Activated B cell treated with CpG ODN at 0.5 μM for 24 hours (primary cell): ENCODE measurements at regions not wholly inside any gene's neighbourhood (a gene's known extent, or its start where the extent isn't known, plus 50 kb on each side); places are given as distances from the start of the nearest gene placed in this dataset.

Experiments used
- ATAC-seq: fragments of 200-7000 bp; cut with Tn5 transposase; one replicate; pipeline ENCODE4 v1.10.0; 2021; ENCODE audit warnings: low read depth, mild to moderate bottlenecking, moderate library complexity
- CTCF ChIA-PET: fragments of 350-600 bp; sonication (Branson Sonifier 250); formaldehyde crosslinking; loops from one replicate; lab custom pipeline; 2021; ENCODE audit warnings: antibody characterized with exemption; lab: Charles Lee
- POLR2A ChIA-PET: fragments of 350-600 bp; sonication (Branson Sonifier 250); formaldehyde crosslinking; loops from one replicate; lab custom pipeline; 2021; ENCODE audit warnings: antibody characterized with exemption; lab: Charles Lee
- DNase-seq: peaks from one replicate; pipeline ENCODE4 v3.0.0; 2022
- H3K27ac Mint-ChIP-seq: one replicate; pipeline ENCODE4 v1.8.0; 2020; ENCODE audit warnings: mixed read lengths
- H3K27me3 Mint-ChIP-seq: one replicate; pipeline ENCODE4 v1.8.0; 2021; ENCODE audit warnings: mixed read lengths
- H3K36me3 Mint-ChIP-seq: one replicate; pipeline ENCODE4 v1.8.0; 2021; ENCODE audit warnings: low read depth, mixed read lengths
- H3K4me1 Mint-ChIP-seq: one replicate; pipeline ENCODE4 v1.8.0; 2021; ENCODE audit warnings: mixed read lengths
- H3K4me3 Mint-ChIP-seq: one replicate; pipeline ENCODE4 v1.8.0; 2020; ENCODE audit warnings: mild to moderate bottlenecking, mixed read lengths
- H3K9me3 Mint-ChIP-seq: one replicate; pipeline ENCODE4 v1.8.0; 2020; ENCODE audit warnings: mixed read lengths
- CTCF ChIP-seq: fragments of 200-600 bp; IDR thresholded peaks from one replicate; pipeline ENCODE4 v1.8.0; 2022; ENCODE audit warnings: antibody characterized with exemption, mild to moderate bottlenecking
- intact Hi-C: fragments of 100-400 bp; cut with micrococcal nuclease; formaldehyde crosslinking; loops from one replicate; pipeline ENCODE4 v1.15.1; 2024

DNA sequence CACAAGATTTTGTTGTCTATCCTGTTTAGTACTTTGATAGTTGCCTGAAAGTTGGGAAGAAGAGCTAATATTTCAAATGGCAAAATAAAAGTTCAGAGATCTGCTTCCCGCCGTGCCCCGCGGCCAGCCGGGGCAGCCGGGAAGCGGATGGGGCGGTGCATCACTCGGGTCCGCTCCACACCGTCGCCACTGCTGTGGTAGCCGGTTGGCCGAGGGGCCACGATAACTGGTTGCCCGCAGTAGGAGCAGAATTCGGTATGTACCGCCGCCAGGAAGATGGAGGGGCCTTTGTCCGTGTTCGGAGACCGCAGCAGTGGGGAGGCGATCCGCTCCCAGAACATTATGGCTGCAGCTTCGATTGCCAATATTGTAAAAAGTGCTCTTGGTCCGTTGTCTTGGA lies 427.2 kb upstream of the PDE3A start:
- Mint-ChIP-seq H3K27ac (no peak overlapping the region), H3K36me3 (no peaks in the 10 kb centered on the region), H3K4me1 (no peaks in the 10 kb centered on the region), H3K4me3 (no peak overlapping the region), H3K9me3 (peaks cover 3% of the 10 kb centered on the region), H3K27me3 (no peaks in the 10 kb centered on the region)
- intact Hi-C loops = no loop called here
- ChIA-PET POLR2A (no interaction called here), CTCF (no interaction called here)
- no peak for TF ChIP-seq CTCF
- DNase-seq (no peak), ATAC-seq (no peak)

DNA sequence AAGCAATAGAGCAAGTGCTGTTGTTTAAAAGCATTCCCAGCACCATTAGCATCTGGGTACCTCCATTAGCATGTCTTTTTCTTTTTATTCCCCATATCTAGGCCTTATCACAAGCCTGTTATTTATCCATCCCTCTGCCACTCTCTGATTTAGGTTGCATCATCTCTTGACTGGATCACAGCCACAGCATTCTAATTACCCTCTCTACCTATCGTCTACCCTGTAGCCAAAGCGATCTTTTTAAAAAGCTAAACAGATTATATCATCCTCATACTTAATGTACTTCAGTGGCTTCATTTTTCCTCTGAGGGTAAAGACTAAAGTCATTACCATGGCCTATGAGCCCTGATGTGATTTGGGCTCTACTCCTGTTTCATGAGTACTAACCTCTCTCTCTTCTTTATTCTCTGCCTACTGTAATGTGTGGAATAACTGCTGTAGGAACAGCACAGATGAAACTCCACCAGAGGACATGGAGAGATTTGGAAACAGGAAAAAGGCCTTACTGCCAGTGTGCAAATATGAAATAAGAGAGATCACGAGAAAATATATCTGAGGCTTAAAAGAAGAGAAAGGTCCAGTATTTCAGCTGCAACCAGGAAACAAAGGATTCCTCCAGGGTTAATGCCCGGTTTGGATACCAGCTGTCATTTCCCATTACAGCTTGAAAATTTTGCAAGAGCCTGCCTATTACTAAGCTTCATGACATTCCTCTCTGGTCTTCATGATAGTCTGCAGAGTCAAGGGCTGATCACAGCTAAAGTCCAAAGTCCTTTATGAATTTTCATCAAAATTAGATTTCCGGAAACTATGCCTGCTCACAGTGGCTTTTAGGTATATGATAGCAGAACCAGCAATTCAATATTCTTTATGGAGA lies 422.5 kb upstream of the PDE3A start:
- POLR2A ChIA-PET = no interaction called here
- no peaks in the 10 kb centered on the region for H3K4me1 Mint-ChIP-seq
- H3K4me3 Mint-ChIP-seq = no peak overlapping the region
- H3K36me3 Mint-ChIP-seq = no peaks in the 10 kb centered on the region
- ATAC-seq (no peak), DNase-seq (no peak)
- TF ChIP-seq CTCF = no peak
- CTCF ChIA-PET = no interaction called here
- H3K27ac Mint-ChIP-seq = no peak overlapping the region
- H3K27me3 Mint-ChIP-seq = no peaks in the 10 kb centered on the region
- peaks cover 8% of the 10 kb centered on the region for H3K9me3 Mint-ChIP-seq
- intact Hi-C loops = no loop called here

DNA sequence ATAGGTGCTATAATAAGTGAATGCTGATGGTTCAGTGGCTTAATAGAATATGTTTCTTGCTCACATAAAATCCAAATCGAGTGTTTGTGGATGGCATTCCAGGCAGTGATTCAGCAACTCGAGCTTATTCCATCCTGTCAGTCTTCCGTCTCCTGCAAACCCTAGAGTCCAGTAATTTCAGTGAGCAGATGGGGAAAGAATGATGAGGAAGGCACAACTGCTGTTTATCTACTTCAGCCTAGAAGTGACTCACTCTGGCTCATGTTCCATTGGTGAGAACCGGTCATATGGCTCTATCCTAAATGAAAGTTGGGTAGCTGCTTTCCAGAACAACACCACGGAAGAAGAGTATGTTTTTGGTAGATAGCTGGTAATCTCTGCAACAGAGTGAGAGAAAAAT lies 421.8 kb upstream of the PDE3A start:
- H3K4me3 Mint-ChIP-seq = no peak overlapping the region
- peaks cover 8% of the 10 kb centered on the region for H3K9me3 Mint-ChIP-seq
- POLR2A ChIA-PET = no interaction called here
- TF ChIP-seq CTCF = no peak
- DNase-seq (no peak), ATAC-seq (no peak)
- H3K27ac Mint-ChIP-seq = no peak overlapping the region
- no peaks in the 10 kb centered on the region for H3K36me3 Mint-ChIP-seq
- H3K4me1 Mint-ChIP-seq = no peaks in the 10 kb centered on the region
- CTCF ChIA-PET = no interaction called here
- no peaks in the 10 kb centered on the region for H3K27me3 Mint-ChIP-seq
- intact Hi-C loops = no loop called here

DNA sequence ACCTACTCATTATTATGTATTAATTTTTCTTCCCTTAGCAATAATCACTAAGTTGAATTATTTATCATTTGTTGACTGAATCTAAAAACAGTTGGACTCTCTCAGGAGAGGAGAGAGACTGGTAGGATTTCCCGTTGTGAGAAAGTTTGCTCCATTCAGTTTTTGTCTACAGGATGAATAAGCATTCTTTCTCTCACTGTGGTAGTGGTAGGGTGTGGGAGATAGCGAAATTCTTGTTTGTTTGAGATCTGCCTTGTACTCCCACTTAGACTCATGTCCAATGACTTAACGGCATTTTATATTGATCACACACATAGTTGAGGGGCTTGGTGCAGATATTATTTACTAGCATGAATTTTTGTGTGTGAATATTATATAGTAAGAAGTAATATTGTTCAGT lies 421.0 kb upstream of the PDE3A start:
- no peak for DNase-seq
- ATAC-seq = no peak
- intact Hi-C loops = no loop called here
- peaks cover 8% of the 10 kb centered on the region for H3K9me3 Mint-ChIP-seq
- ChIA-PET POLR2A (no interaction called here), CTCF (no interaction called here)
- no peaks in the 10 kb centered on the region for H3K4me1 Mint-ChIP-seq
- no peak overlapping the region for H3K27ac Mint-ChIP-seq
- no peaks in the 10 kb centered on the region for H3K27me3 Mint-ChIP-seq
- H3K4me3 Mint-ChIP-seq = no peak overlapping the region
- H3K36me3 Mint-ChIP-seq = no peaks in the 10 kb centered on the region
- no peak for TF ChIP-seq CTCF

- no peak for TF ChIP-seq CTCF
- CTCF ChIA-PET = no interaction called here
- H3K27me3 Mint-ChIP-seq = no peaks in the 10 kb centered on the region
- H3K27ac Mint-ChIP-seq = no peak overlapping the region
- DNase-seq (no peak), ATAC-seq (no peak)
- POLR2A ChIA-PET = no interaction called here
- H3K4me3 Mint-ChIP-seq = no peak overlapping the region
- H3K36me3 Mint-ChIP-seq = no peaks in the 10 kb centered on the region
- intact Hi-C loops = no loop called here
- no peaks in the 10 kb centered on the region for H3K4me1 Mint-ChIP-seq
- peaks cover 7% of the 10 kb centered on the region for H3K9me3 Mint-ChIP-seq
Measured at GRCh38 chr12:19951664-19952063, 416.7 kb upstream of the PDE3A start.
